K562 (cell line): ENCODE measurements at regions not wholly inside any gene's neighbourhood (a gene's known extent, or its start where the extent isn't known, plus 50 kb on each side); places are given as distances from the start of the nearest gene placed in this dataset.

Experiments
- ERF ChIP-seq: fragments of 450-650 bp; formaldehyde crosslinking; IDR thresholded peaks from 2 replicates; pipeline ENCODE4 v1.4.0; 2020; ENCODE audit warnings: mild to moderate bottlenecking, mixed read lengths
- EZH2 ChIP-seq: IDR thresholded peaks from 2 replicates; pipeline ENCODE4 v1.6.1; 2012; ENCODE audit warnings: low read depth, mild to moderate bottlenecking, inconsistent platforms, low read length, borderline replicate concordance
- NR2C2 ChIP-seq, 2 experiments: fragments of 200-800 bp in 1 of 2; sonication (Bioruptor generic) in 1 of 2; sonication (generic) in 1 of 2; formaldehyde crosslinking in 1 of 2; IDR thresholded peaks; 2 replicates each; pipeline versions ENCODE4 v1.6.1 to v1.8.0; 2016 to 2022; ENCODE audit warnings: mild to moderate bottlenecking in 1 of 2, missing compliant biosample characterization in 1 of 2, missing genetic modification characterization in 1 of 2, missing genetic modification reagents in 1 of 2
- ZNF274 ChIP-seq: IDR thresholded peaks from 2 replicates; pipeline ENCODE4 v1.6.1; 2011; ENCODE audit warnings: low read depth, mild to moderate bottlenecking, low read length, moderate library complexity, borderline replicate concordance
- ZNF507 ChIP-seq: conservative IDR thresholded peaks from 2 replicates; pipeline ENCODE4 v1.6.1; 2017; ENCODE audit warnings: missing genetic modification characterization, missing compliant biosample characterization
- TF ChIP-seq, protein P1 (sequence below): sonication (generic); formaldehyde crosslinking; IDR thresholded peaks from 2 replicates; pipeline ENCODE4 v1.8.1; 2022; ENCODE audit warnings: missing genetic modification reagents
- TF ChIP-seq, protein P2 (sequence below), 3 experiments: IDR thresholded peaks in 2 of 3; conservative IDR thresholded peaks in 1 of 3; 2 replicates each; pipeline ENCODE4 v1.5.1; 2011 to 2012; ENCODE audit warnings: low read length in 3 of 3, mild to moderate bottlenecking in 3 of 3, control low read depth in 2 of 3, improper control_type of control experiment in 1 of 3, inconsistent platforms in 1 of 3, low read depth in 1 of 3, mixed read lengths in 1 of 3, moderate library complexity in 1 of 3; ENCODE audit not compliant: insufficient read depth in 2 of 3

DNA sequence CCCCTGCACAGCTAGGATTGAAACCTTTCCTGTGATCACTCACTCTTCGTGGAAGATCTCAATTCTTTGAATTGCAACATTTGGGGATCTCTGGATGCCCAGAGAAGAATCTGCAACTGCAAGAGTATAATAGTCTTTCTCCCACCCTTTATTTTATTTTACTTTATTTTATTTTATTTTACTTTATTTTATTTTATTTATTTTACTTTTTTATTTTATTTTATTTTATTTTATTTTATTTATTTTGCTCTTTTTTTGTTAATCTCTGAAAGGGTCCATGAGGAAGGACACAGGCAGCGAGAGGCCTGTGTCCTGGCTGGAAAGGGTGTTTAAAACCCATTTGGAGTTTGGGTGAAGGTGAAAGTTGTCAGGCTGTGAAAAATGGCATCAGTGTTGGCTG is 181.4 kb downstream of the TMEM182 start:
- no peak for TF ChIP-seq ZNF507
- no peak for TF ChIP-seq ZNF274
- TF ChIP-seq ERF (CRISPR knock-in tag) = no peak
- TF ChIP-seq NR2C2 (CRISPR knock-in tag; IDR thresholded peaks at IDR 0.05) = no peak
- no peak for TF ChIP-seq NR2C2 (tag; IDR thresholded peaks at IDR 0.05)
- TF ChIP-seq, protein P1, sequence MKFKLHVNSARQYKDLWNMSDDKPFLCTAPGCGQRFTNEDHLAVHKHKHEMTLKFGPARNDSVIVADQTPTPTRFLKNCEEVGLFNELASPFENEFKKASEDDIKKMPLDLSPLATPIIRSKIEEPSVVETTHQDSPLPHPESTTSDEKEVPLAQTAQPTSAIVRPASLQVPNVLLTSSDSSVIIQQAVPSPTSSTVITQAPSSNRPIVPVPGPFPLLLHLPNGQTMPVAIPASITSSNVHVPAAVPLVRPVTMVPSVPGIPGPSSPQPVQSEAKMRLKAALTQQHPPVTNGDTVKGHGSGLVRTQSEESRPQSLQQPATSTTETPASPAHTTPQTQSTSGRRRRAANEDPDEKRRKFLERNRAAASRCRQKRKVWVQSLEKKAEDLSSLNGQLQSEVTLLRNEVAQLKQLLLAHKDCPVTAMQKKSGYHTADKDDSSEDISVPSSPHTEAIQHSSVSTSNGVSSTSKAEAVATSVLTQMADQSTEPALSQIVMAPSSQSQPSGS = no peak
- no peak for TF ChIP-seq EZH2
- TF ChIP-seq, protein P2, sequence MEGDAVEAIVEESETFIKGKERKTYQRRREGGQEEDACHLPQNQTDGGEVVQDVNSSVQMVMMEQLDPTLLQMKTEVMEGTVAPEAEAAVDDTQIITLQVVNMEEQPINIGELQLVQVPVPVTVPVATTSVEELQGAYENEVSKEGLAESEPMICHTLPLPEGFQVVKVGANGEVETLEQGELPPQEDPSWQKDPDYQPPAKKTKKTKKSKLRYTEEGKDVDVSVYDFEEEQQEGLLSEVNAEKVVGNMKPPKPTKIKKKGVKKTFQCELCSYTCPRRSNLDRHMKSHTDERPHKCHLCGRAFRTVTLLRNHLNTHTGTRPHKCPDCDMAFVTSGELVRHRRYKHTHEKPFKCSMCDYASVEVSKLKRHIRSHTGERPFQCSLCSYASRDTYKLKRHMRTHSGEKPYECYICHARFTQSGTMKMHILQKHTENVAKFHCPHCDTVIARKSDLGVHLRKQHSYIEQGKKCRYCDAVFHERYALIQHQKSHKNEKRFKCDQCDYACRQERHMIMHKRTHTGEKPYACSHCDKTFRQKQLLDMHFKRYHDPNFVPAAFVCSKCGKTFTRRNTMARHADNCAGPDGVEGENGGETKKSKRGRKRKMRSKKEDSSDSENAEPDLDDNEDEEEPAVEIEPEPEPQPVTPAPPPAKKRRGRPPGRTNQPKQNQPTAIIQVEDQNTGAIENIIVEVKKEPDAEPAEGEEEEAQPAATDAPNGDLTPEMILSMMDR (IDR thresholded peaks at IDR 0.05 in 2 of 3, conservative IDR thresholded peaks at IDR 0.05 in 1 of 3; ENCODE audit: insufficient read depth in 2 of 3, low read depth in 1 of 3, low read length in 3 of 3) = no peak
